ENCODE measurements at regions not wholly inside any gene's neighbourhood (a gene's known extent, or its start where the extent isn't known, plus 50 kb on each side); places are given as distances from the start of the nearest gene placed in this dataset.

DNA sequence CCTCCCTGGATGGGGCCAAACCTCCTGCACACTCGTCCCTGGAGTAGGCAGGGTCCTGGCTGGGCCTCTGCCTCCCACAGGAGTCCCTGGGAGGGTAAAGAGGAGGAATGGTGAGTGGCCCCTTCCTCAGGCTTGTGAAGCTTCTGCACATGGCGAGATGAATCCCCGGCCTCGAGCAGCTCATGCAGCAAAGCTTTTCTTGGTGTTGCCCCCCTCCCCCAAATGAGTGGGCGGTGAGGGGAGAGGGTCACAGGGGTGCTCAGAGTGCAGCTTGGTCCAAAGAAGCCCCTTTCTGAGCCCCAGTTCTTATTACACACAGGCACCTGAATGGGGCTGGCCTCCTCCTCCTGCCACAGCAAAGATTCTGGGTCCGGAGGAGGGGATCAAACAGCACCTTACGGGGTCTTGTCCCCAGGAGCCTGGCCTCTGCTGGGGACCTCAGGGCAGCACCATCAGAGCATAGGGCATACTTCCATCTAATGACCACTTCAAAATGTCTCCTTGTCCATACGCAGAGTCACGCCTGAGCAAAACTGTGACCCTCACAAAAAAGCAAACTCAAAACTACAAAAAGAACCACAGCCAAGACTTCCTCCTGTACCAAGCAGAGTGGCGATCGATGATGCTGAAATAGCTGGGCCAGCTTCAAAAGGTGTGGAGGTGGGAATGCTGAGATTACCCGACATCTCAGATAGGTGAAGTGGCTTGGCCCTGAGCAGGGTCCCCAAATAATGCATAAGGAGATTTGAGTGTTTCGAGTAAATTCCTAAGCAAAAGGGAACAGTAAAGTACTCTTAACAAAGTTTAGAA lies 148.4 kb upstream of the TWIST2 start:
- H3K4me3 Mint-ChIP-seq, result no peak overlapping the region
- H3K36me3 Mint-ChIP-seq, result no peaks in the 10 kb centered on the region
- H3K27me3 Mint-ChIP-seq, result no peaks in the 10 kb centered on the region
- no peaks in the 10 kb centered on the region for H3K4me1 Mint-ChIP-seq
- no peak overlapping the region for H3K27ac Mint-ChIP-seq
- H3K9me3 Mint-ChIP-seq, result no peaks in the 10 kb centered on the region

DNA sequence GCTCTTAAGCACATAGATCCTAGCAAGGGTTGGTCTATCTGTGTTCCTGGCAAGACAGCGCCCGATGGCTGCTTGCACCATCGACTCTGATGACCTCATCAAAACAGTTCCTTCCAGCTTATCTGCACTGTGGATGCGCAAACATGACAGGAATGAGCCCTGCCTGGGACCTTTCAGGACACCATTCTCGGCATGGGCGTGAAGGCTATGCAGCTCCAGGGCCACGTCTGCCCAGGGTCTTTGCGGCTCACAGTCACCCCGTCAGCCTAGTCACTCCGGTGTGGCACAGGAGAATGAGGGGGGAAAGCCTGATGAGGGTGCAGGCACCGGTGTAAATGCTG lies 147.8 kb upstream of the TWIST2 start:
- H3K27me3 Mint-ChIP-seq, result no peaks in the 10 kb centered on the region
- no peak overlapping the region for H3K27ac Mint-ChIP-seq

DNA sequence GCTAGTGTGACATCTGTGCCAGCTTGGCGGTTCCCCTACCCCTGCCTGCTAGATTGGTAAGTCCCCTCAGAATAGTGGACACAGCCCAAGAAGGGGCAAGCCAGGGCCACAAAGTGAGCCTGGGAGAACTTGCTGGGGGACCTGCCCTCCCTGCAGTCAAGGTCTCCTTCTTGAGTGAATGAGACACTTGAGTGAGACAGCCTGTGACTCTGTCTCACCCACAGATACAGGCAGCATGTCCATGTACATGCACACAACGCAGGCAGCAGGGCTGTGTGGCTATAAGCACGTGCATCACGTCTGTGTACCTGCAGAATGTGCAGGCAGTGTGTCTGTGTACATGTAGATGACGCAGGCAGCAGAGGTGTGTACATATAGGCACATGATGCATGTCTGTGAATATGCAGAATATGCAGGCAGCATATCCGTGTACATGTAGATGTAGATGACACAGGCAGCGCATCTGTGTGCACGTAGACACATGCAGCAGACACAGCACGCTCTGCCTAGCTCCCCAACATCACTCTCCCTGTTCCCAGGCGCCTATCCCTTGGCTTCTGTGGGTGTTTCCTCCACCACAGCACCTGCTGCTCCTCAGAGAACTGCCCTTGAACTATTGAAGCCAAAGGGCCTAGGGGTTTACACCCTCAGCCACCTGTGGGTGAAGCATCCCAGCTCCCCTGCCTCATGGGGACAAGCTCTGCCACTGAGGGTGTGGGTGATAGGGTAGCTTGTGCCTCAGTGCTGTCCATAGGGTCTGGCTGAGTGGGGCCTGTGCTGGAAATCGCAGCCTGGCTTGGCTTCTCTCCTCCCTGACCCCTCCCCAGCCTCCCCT lies 147.2 kb upstream of the TWIST2 start:
- Mint-ChIP-seq H3K27ac (no peak overlapping the region), H3K27me3 (no peaks in the 10 kb centered on the region), H3K4me1 (no peaks in the 10 kb centered on the region), H3K36me3 (no peaks in the 10 kb centered on the region), H3K4me3 (no peak overlapping the region), H3K9me3 (peaks cover 0 to 1% (median 0%) of the 10 kb centered on the region in 3 donors)

More for the DNA sequence above, 147.8 kb upstream of the TWIST2 start:
- no peak overlapping the region for H3K4me3 Mint-ChIP-seq
- no peaks in the 10 kb centered on the region for H3K4me1 Mint-ChIP-seq
- H3K9me3 Mint-ChIP-seq, result peaks cover 0 to 1% (median 0%) of the 10 kb centered on the region in 3 donors
- no peaks in the 10 kb centered on the region for H3K36me3 Mint-ChIP-seq

DNA sequence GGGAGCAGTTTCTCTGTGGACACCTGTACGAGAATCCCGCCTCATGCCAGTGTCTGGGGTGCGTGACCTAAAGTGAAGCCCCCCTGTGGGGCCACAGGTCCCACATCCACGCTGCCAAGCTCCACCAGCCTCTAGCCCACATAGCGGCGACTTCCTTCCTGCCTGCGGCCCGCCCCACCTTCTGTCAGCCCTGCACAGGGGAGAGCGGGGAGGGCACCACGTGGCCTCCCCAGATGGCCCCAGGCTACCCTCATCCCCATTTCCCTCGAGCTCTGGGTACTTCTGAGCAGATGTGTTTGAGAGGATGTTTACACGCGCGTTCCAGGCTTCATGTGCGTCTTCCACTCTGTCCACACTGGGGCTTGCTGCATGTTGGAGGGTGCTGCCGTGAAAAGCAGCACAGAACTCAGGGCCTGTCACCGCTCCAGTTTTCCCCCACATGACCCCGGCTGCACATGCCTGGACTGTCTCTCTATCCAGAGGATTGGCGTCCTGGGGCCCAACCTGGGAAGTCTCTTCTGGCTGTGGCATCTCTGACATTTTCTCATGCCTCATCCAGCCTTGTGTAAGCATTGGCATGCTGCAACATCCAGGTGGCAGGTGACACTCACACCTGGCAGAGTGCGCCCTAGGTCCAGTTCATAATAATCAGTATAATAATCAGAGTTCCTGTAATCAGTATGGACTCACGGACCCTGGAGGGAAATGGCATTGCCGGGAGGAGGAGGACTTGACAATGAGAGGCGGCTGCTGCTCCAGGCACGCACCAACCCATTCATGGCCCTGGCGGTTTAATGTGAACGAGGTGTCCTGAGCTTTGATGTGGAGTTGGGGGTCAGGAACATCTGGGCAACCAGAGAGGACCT lies 146.3 kb upstream of the TWIST2 start:
- no peaks in the 10 kb centered on the region for H3K36me3 Mint-ChIP-seq
- no peaks in the 10 kb centered on the region for H3K4me1 Mint-ChIP-seq
- H3K9me3 Mint-ChIP-seq, result peaks cover 0 to 1% (median 0%) of the 10 kb centered on the region in 3 donors
- no peak overlapping the region for H3K27ac Mint-ChIP-seq
- H3K4me3 Mint-ChIP-seq, result no peak overlapping the region
- H3K27me3 Mint-ChIP-seq, result no peaks in the 10 kb centered on the region

DNA sequence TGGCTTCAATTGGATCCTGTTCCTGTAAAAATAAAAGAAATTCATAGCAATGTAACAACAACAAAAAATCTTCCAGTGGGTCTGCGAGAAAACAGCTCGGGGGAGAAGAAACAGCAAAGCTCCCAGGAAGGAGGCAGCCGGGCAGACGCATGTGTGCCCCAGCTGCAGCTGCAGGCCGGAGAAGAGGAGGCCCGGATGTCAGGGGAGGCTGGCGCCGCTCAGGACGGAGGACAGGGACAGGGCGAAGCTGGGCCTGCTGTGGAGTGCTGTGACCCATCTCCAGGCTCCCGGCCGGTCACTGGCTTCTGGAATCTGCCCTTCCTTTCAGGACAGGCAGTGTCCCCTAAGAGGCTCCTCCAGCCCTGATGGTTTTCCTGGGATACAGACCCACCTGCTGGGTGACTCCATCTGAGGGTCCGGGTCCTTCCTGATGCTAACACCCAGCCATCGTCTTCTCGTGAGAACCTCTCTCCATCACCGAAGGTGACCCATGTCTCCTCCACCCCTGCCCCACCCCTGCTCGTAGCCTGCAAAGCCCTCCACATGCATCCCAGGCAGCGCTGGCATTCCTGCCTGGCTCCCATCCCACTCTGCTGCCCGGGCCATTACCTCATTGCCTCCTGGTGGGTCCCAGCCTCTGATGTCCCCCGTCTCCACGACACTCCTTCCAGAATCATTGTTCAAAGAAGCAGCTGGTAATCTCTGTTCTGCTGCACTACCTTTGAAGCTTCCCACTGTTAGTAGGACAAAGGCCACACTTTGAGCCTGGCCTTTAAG lies 145.4 kb upstream of the TWIST2 start:
- no peaks in the 10 kb centered on the region for H3K4me1 Mint-ChIP-seq
- no peak overlapping the region for H3K4me3 Mint-ChIP-seq
- peak overlapping the region in 1 of 3 donors; percentile 52 for H3K27ac Mint-ChIP-seq
- H3K27me3 Mint-ChIP-seq, result no peaks in the 10 kb centered on the region
- no peaks in the 10 kb centered on the region for H3K36me3 Mint-ChIP-seq
- H3K9me3 Mint-ChIP-seq, result peaks cover 0 to 1% (median 0%) of the 10 kb centered on the region in 3 donors

DNA sequence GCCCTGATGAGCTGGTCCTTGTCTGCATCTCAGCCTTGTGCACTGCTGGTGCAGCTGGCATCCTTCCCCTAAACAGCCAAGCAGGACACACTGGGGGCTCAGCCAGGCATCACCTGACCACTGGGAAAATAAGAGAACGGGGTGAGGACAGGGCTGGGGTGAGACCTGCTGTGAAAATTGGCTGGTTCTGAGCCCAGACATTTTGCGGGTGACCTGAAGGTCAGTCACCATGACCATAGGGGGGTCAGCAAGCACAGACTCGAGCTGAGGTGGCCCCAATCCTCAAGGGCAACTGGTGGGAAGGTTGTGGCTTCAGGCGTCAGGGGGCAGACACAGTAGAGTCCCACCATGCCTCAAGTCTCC lies 144.9 kb upstream of the TWIST2 start:
- Mint-ChIP-seq H3K9me3 (peaks cover 0 to 1% (median 0%) of the 10 kb centered on the region in 3 donors), H3K27ac (peak overlapping the region in 1 of 3 donors; percentile 52), H3K36me3 (no peaks in the 10 kb centered on the region), H3K4me3 (no peak overlapping the region), H3K4me1 (no peaks in the 10 kb centered on the region), H3K27me3 (no peaks in the 10 kb centered on the region)

DNA sequence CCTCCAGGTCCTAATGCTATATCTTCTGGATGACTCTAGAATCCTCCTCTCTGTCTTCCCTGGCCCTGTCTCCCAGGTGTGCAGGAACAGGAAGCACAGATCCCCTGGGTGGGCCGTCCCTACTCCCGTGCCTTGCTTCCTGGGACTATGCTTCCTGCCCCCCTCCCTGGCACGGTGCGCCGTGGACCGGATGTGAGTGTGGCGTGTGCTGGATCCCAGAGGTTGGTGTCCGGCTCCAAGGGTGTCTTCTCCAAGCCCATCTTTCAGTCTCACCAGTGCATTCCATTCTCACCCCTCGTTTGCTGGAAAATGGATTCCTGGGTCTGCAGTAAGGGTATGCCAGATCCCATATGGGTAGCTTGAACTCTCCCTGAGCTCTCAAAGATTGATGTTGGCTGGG lies 144.4 kb upstream of the TWIST2 start:
- no peaks in the 10 kb centered on the region for H3K36me3 Mint-ChIP-seq
- no peak overlapping the region for H3K27ac Mint-ChIP-seq
- H3K4me3 Mint-ChIP-seq, result no peak overlapping the region
- H3K9me3 Mint-ChIP-seq, result peaks cover 0 to 1% (median 0%) of the 10 kb centered on the region in 3 donors
- no peaks in the 10 kb centered on the region for H3K27me3 Mint-ChIP-seq
- H3K4me1 Mint-ChIP-seq, result no peaks in the 10 kb centered on the region

DNA sequence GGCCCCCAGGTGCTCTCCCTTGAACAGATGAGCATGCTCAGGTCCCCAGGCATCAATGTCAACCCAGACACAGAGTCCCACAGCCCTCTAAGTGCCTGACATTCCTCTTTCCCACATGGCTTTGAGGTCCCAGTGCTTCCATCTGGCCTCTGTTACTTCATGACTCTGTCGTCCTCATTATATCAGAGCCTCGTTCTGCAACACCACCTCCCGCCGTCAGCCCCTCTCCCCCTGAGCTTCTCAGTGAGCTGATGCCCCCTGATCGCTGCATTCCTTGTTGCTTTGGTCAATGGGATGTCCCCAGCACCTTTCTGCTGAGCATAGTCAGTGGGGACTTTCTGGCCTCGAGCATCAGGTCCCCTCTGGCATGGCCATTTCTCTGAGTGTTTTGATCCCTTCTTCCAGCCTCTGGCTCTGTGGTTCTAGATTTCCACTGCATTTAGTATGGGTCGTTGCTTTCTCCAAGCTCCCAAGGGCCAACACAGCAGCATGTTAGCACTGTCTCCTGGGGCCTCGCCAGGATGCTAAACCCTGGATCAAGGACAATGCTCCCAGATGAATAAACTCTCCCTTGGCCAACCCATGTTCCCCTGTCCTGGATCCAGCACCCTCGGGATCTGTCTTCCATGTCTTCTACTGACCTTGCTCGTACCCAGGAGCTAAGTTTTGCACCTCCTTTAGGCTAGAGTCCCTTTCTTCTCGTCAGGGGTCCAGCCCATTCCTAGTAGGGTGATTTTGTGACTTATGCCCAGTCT lies 143.2 kb upstream of the TWIST2 start:
- Mint-ChIP-seq H3K27ac (peak overlapping the region in 1 of 3 donors; percentile 55), H3K36me3 (no peaks in the 10 kb centered on the region), H3K4me3 (no peak overlapping the region), H3K9me3 (peaks cover 0 to 1% (median 0%) of the 10 kb centered on the region in 3 donors), H3K4me1 (peaks cover 0 to 1% (median 0%) of the 10 kb centered on the region in 3 donors), H3K27me3 (no peaks in the 10 kb centered on the region)

DNA sequence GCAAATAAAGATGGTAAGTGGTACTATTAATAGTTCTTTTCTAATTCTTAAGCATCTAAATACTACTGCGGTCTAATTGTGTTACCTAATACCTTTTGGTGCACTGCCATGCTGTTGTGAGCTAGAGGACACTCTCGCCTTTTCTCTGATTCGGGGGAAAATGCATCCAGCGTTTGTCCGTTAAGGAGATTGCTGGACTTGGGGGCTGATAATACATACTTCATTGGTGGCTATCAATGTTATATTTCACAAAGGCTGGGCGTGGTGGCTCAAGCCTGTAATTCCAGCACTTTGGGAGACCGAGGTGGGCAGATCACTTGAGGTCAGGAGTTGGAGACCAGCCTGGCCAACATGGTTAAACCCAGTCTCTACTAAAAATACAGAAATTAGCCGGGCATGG lies 141.7 kb upstream of the TWIST2 start:
- Mint-ChIP-seq H3K4me3 (no peak overlapping the region), H3K27ac (no peak overlapping the region), H3K36me3 (no peaks in the 10 kb centered on the region), H3K9me3 (peaks cover 0 to 1% (median 0%) of the 10 kb centered on the region in 3 donors), H3K27me3 (peaks cover 2% of the 10 kb centered on the region), H3K4me1 (peaks cover 0 to 1% (median 0%) of the 10 kb centered on the region in 3 donors)

DNA sequence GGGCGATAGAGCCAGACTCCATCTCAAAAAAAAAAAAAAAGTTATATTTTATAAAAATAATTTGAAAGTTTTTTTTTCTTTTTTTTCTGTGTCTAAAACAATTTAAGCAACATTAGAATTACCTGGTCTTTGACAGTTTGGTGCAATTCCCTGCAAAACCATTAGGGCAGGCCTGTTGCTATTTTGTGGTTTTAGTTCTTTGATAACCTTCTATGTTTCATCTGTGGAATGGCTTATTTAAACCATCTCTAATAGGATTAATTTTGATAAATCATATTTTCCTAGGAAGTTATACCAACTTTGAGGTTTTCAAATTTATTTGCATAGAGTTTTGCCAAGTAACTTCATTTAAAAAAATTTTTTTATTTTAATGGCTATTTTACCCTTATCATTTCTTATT lies 141.2 kb upstream of the TWIST2 start:
- Mint-ChIP-seq H3K36me3 (no peaks in the 10 kb centered on the region), H3K4me3 (no peak overlapping the region), H3K27me3 (peaks cover 3% of the 10 kb centered on the region), H3K4me1 (peaks cover 0 to 1% (median 0%) of the 10 kb centered on the region in 3 donors), H3K27ac (no peak overlapping the region), H3K9me3 (peaks cover 0 to 1% (median under 1%) of the 10 kb centered on the region in 3 donors)

DNA sequence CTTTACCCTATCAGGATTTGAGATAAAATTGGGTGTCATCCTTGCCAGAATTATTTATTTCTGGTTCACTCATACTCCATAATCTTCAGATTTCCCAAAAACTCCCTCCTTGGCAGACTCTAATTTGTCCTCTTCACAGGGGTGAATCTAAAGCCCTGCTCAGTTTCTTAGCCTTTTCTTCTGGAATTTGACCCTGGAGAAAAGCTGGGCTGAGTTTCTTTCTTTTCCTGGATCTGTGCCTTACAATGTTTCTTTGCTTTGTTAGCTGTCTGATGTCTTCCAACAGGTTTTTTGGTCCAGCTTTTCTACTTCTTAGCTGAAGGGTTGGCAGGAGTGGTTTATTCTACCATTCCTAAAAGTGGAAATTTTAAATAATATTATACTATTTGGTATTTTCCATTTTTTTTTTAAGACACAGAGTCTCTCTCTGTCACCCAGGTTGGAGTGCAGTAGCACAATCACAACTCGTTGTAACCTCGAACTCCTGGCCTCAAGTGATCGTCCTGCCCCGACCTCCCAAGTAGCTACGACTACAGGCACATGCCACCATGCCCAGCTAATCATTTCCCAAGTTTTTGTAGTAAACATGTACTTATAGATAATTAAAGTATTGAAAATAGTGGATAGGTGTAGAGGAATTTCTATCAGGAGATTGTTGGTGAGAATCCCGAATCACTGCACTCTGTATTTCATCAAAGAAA lies 138.4 kb upstream of the TWIST2 start:
- H3K4me3 Mint-ChIP-seq, result no peak overlapping the region
- peaks cover 0 to 1% (median 0%) of the 10 kb centered on the region in 3 donors for H3K4me1 Mint-ChIP-seq
- H3K27me3 Mint-ChIP-seq, result peaks cover 8% of the 10 kb centered on the region
- H3K36me3 Mint-ChIP-seq, result no peaks in the 10 kb centered on the region
- H3K27ac Mint-ChIP-seq, result no peak overlapping the region
- peaks cover 0 to 2% (median 1%) of the 10 kb centered on the region in 3 donors for H3K9me3 Mint-ChIP-seq

DNA sequence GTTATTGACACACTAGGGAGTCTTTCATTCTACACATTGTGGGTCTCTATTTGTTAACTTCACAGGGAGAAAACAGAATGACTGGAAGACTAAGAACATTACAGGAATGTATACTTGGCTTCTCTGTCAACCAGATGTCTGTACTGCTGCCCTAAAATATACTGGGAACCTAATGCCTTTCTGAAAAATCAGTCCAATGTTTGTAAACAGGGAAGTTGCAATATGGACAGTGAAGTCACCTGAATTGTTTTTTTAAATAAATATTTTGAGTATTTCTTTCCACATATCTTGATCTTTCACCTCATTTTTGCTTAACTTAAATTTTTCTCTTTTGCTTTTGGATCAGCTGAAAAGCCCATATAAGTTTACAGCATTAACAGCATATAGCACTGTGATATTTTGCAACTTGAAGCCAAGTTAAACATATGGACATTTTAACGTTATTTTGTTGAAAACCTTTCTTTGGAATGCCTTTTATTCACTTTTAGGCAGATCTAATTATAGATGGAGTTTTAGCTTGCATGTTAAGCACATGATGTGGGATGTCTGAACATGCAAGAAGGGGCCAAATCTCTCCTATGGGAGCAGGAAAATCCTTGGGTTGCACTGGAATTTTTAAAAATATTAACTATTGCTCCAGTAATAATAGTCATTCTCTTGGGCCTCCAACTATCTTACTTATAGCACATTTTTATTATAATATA lies 137.7 kb upstream of the TWIST2 start:
- H3K36me3 Mint-ChIP-seq, result no peaks in the 10 kb centered on the region

DNA sequence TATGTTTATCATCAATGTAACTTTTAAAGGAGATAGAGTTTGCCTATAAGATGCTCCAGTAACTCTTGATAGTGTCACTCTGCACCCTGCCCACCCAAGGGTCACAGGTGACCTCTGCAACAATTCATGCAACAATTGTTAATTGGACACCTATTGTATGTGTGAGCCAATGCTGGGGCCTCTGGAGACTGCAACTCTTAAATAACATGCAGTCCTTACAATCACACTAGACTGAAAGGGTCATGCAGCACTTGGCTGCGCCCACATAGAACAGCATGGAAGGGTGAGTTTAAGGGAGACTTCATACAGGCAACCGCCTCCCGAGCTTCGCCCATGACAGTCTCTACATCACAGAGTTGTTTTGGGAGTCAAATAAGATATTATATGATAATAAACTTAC lies 137.1 kb upstream of the TWIST2 start:
- H3K27me3 Mint-ChIP-seq, result peaks cover 9% of the 10 kb centered on the region
- no peak overlapping the region for H3K27ac Mint-ChIP-seq

More for the DNA sequence above, 137.7 kb upstream of the TWIST2 start:
- no peak overlapping the region for H3K27ac Mint-ChIP-seq
- H3K9me3 Mint-ChIP-seq, result peaks cover 0 to 2% (median 0%) of the 10 kb centered on the region in 3 donors
- H3K27me3 Mint-ChIP-seq, result peaks cover 8% of the 10 kb centered on the region
- H3K4me3 Mint-ChIP-seq, result no peak overlapping the region
- peaks cover 0 to 1% (median 0%) of the 10 kb centered on the region in 3 donors for H3K4me1 Mint-ChIP-seq

More for the DNA sequence above, 137.1 kb upstream of the TWIST2 start:
- Mint-ChIP-seq H3K9me3 (peaks cover 0 to 2% (median 0%) of the 10 kb centered on the region in 3 donors), H3K4me3 (no peak overlapping the region), H3K4me1 (peaks cover 0 to 1% (median 0%) of the 10 kb centered on the region in 3 donors), H3K36me3 (no peaks in the 10 kb centered on the region)

Data from IgD-negative memory B cell (primary cell).